ENCODE measurements at regions not wholly inside any gene's neighbourhood (a gene's known extent, or its start where the extent isn't known, plus 50 kb on each side); places are given as distances from the start of the nearest gene placed in this dataset.

- Histone ChIP-seq H3K9me3 (ENCODE audit: low read depth, low read length, poor library complexity, severe bottlenecking) (peaks cover 3% of the 10 kb centered on the region), H3K4me3 (ENCODE audit: low read depth, low read length, poor library complexity, severe bottlenecking) (no peak overlapping the region), H3K36me3 (ENCODE audit: insufficient read depth, low read length, poor library complexity, severe bottlenecking) (no peaks in the 10 kb centered on the region), H3K27ac (ENCODE audit: low read depth, low read length, poor library complexity, severe bottlenecking) (no peak overlapping the region), H3K27me3 (replicated peaks; ENCODE audit: insufficient read depth, low read depth, low read length, poor library complexity) (no peaks in the 10 kb centered on the region), H3K4me1 (ENCODE audit: insufficient read depth, low read length, poor library complexity, severe bottlenecking) (no peaks in the 10 kb centered on the region)
- BruUV-seq (replicated peaks) = no TSS peak
- DNase-seq (ENCODE audit: low spot score) = no peak
- ChIA-PET POLR2A (ENCODE audit: low non-redundant PET) (no interaction called here), CTCF (interaction anchor here (0.5 kb wide), 1 partner anchor 23 kb away, joined by 3 read pairs; no protein-coding TSS in a partner anchor)
- intact Hi-C loops (cut with micrococcal nuclease; ENCODE audit: unreplicated experiment) = no loop called here
- TF ChIP-seq, protein P1, sequence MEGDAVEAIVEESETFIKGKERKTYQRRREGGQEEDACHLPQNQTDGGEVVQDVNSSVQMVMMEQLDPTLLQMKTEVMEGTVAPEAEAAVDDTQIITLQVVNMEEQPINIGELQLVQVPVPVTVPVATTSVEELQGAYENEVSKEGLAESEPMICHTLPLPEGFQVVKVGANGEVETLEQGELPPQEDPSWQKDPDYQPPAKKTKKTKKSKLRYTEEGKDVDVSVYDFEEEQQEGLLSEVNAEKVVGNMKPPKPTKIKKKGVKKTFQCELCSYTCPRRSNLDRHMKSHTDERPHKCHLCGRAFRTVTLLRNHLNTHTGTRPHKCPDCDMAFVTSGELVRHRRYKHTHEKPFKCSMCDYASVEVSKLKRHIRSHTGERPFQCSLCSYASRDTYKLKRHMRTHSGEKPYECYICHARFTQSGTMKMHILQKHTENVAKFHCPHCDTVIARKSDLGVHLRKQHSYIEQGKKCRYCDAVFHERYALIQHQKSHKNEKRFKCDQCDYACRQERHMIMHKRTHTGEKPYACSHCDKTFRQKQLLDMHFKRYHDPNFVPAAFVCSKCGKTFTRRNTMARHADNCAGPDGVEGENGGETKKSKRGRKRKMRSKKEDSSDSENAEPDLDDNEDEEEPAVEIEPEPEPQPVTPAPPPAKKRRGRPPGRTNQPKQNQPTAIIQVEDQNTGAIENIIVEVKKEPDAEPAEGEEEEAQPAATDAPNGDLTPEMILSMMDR (conservative IDR thresholded peaks at IDR 0.05; ENCODE audit: low read depth, low read length) = no peak
- TF ChIP-seq EZH2 (IDR thresholded peaks at IDR 0.05; ENCODE audit: borderline replicate concordance, low read depth, low read length, poor library complexity, severe bottlenecking) = no peak
Observed at GRCh38 chr11:69402251-69402887, 79.1 kb upstream of the LINC01488 start.

- Histone ChIP-seq H3K36me3 (ENCODE audit: insufficient read depth, low read length, poor library complexity, severe bottlenecking) (no peaks in the 10 kb centered on the region), H3K4me3 (ENCODE audit: low read depth, low read length, poor library complexity, severe bottlenecking) (no peak overlapping the region), H3K27ac (ENCODE audit: low read depth, low read length, poor library complexity, severe bottlenecking) (no peak overlapping the region), H3K9me3 (ENCODE audit: low read depth, low read length, poor library complexity, severe bottlenecking) (peaks cover 3% of the 10 kb centered on the region), H3K4me1 (ENCODE audit: insufficient read depth, low read length, poor library complexity, severe bottlenecking) (no peaks in the 10 kb centered on the region), H3K27me3 (replicated peaks; ENCODE audit: insufficient read depth, low read depth, low read length, poor library complexity) (no peaks in the 10 kb centered on the region)
- ChIA-PET POLR2A (ENCODE audit: low non-redundant PET) (no interaction called here), CTCF (no interaction called here)
- TF ChIP-seq, protein P1 (conservative IDR thresholded peaks at IDR 0.05; ENCODE audit: low read depth, low read length) = no peak
- no peak for TF ChIP-seq EZH2 (IDR thresholded peaks at IDR 0.05; ENCODE audit: borderline replicate concordance, low read depth, low read length, poor library complexity, severe bottlenecking)
- intact Hi-C loops (cut with micrococcal nuclease; ENCODE audit: unreplicated experiment) = no loop called here
- BruUV-seq (replicated peaks) = no TSS peak
- no peak for DNase-seq (ENCODE audit: low spot score)
Observed at GRCh38 chr11:69403556-69404215, 77.8 kb upstream of the LINC01488 start.

DNA sequence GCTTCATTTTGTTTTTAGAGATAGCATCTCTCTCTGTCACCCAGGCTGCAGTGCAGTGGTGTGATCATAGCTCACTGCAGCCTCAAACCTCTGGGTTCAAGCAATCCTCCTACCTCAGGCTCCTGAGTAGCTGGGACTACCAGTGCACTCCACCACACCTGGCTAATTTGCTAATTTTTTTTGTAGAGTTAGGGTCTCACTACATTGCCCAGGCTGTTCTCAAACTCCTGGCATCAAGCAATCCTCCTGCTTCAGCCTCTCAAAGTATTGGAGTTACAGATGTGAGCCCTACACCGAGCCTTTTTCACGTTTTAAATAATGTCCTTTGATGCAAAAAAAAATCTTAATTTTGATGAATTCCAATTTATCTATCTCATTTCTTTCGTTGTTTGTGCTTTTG lies 75.4 kb upstream of the LINC01488 start:
- TF ChIP-seq, protein P1 (conservative IDR thresholded peaks at IDR 0.05; ENCODE audit: low read depth, low read length) = no peak
- no peak for TF ChIP-seq EZH2 (IDR thresholded peaks at IDR 0.05; ENCODE audit: borderline replicate concordance, low read depth, low read length, poor library complexity, severe bottlenecking)
- no peak overlapping the region for H3K27ac ChIP-seq (ENCODE audit: low read depth, low read length, poor library complexity, severe bottlenecking)
- H3K4me3 ChIP-seq (ENCODE audit: low read depth, low read length, poor library complexity, severe bottlenecking) = no peak overlapping the region
- no peaks in the 10 kb centered on the region for H3K27me3 ChIP-seq (replicated peaks; ENCODE audit: insufficient read depth, low read depth, low read length, poor library complexity)
- H3K4me1 ChIP-seq (ENCODE audit: insufficient read depth, low read length, poor library complexity, severe bottlenecking) = no peaks in the 10 kb centered on the region
- H3K9me3 ChIP-seq (ENCODE audit: low read depth, low read length, poor library complexity, severe bottlenecking) = peaks cover 3% of the 10 kb centered on the region
- ChIA-PET POLR2A (ENCODE audit: low non-redundant PET) (no interaction called here), CTCF (no interaction called here)
- no peaks in the 10 kb centered on the region for H3K36me3 ChIP-seq (ENCODE audit: insufficient read depth, low read length, poor library complexity, severe bottlenecking)
- no peak for DNase-seq (ENCODE audit: low spot score)
- BruUV-seq (replicated peaks) = no TSS peak
- intact Hi-C loops (cut with micrococcal nuclease; ENCODE audit: unreplicated experiment) = no loop called here
